Stomach smooth muscle (tissue), 2 donors: ENCODE measurements at regions not wholly inside any gene's neighbourhood (a gene's known extent, or its start where the extent isn't known, plus 50 kb on each side); places are given as distances from the start of the nearest gene placed in this dataset.

ENCODE experiments used
- H3K27ac ChIP-seq: one replicate; pipeline ENCODE4 v1.7.0; 2013; ENCODE audit warnings: mild to moderate bottlenecking, low read length, inconsistent platforms
- H3K27me3 ChIP-seq, 2 donors: one replicate each; pipeline ENCODE4 v1.7.0; 2013; ENCODE audit warnings: low read length in 2 of 2; ENCODE audit not compliant: insufficient read depth in 2 of 2, control insufficient read depth in 1 of 2
- H3K36me3 ChIP-seq, 2 donors: one replicate each; pipeline ENCODE4 v1.7.0; 2013; ENCODE audit warnings: low read length in 2 of 2; ENCODE audit not compliant: control insufficient read depth in 2 of 2, insufficient read depth in 2 of 2
- H3K4me1 ChIP-seq: one replicate; pipeline ENCODE4 v1.7.0; 2013; ENCODE audit warnings: low read length; ENCODE audit not compliant: control insufficient read depth, insufficient read depth
- H3K4me3 ChIP-seq, 2 donors: one replicate each; pipeline ENCODE4 v1.7.0; 2013; ENCODE audit warnings: low read length in 2 of 2
- H3K9ac ChIP-seq, 2 donors: one replicate each; pipeline ENCODE4 v1.7.0; 2013; ENCODE audit warnings: low read length in 2 of 2, mild to moderate bottlenecking in 1 of 2
- H3K9me3 ChIP-seq, 2 donors: one replicate each; pipeline ENCODE4 v1.7.0; 2013; ENCODE audit warnings: low read length in 2 of 2; ENCODE audit not compliant: control insufficient read depth in 2 of 2
- donor health status: healthy.
- donor health status: Pancreatic carcinoma.

- no peaks in the 10 kb centered on the region for H3K27me3 ChIP-seq
- no peak overlapping the region for H3K27ac ChIP-seq
- no peaks in the 10 kb centered on the region for H3K9me3 ChIP-seq
These were observed 524.8 kb upstream of the MAN1A1 start for GRCh38 chr6:119874381-119874780.

GRCh38 chr6:119873107-119873506 lies 523.5 kb upstream of the MAN1A1 start:
- no peak overlapping the region for H3K9ac ChIP-seq
- no peak overlapping the region for H3K4me3 ChIP-seq
- H3K27ac ChIP-seq, result no peak overlapping the region
- H3K4me1 ChIP-seq, result no peaks in the 10 kb centered on the region
- no peaks in the 10 kb centered on the region for H3K36me3 ChIP-seq
- H3K9me3 ChIP-seq, result no peaks in the 10 kb centered on the region
- H3K27me3 ChIP-seq, result no peaks in the 10 kb centered on the region

More at GRCh38 chr6:119874381-119874780, 524.8 kb upstream of the MAN1A1 start:
- Histone ChIP-seq H3K36me3 (no peaks in the 10 kb centered on the region), H3K4me1 (no peaks in the 10 kb centered on the region), H3K4me3 (no peak overlapping the region), H3K9ac (no peak overlapping the region)

- no peaks in the 10 kb centered on the region for H3K36me3 ChIP-seq
- H3K9ac ChIP-seq, result no peak overlapping the region
- no peak overlapping the region for H3K4me3 ChIP-seq
- no peaks in the 10 kb centered on the region for H3K27me3 ChIP-seq
- no peak overlapping the region for H3K27ac ChIP-seq
- H3K4me1 ChIP-seq, result no peaks in the 10 kb centered on the region
- H3K9me3 ChIP-seq, result no peaks in the 10 kb centered on the region
These were observed 522.0 kb upstream of the MAN1A1 start for GRCh38 chr6:119871520-119871919.

GRCh38 chr6:119865466-119866350 lies 516.1 kb upstream of the MAN1A1 start:
- Histone ChIP-seq H3K9ac (no peak overlapping the region), H3K4me3 (no peak overlapping the region), H3K36me3 (no peaks in the 10 kb centered on the region), H3K27me3 (no peaks in the 10 kb centered on the region), H3K27ac (no peak overlapping the region), H3K4me1 (no peaks in the 10 kb centered on the region), H3K9me3 (peaks cover 5% of the 10 kb centered on the region in 2 donors)

GRCh38 chr6:119862719-119863118 lies 513.2 kb upstream of the MAN1A1 start:
- Histone ChIP-seq H3K36me3 (no peaks in the 10 kb centered on the region), H3K27ac (no peak overlapping the region), H3K9me3 (peaks cover 5% of the 10 kb centered on the region in 2 donors), H3K9ac (no peak overlapping the region), H3K27me3 (no peaks in the 10 kb centered on the region), H3K4me3 (no peak overlapping the region), H3K4me1 (no peaks in the 10 kb centered on the region)

- no peaks in the 10 kb centered on the region for H3K9me3 ChIP-seq
These were observed 509.3 kb upstream of the MAN1A1 start for GRCh38 chr6:119858901-119859300.

GRCh38 chr6:119856136-119856535 lies 506.6 kb upstream of the MAN1A1 start:
- Histone ChIP-seq H3K4me3 (no peak overlapping the region), H3K9me3 (no peaks in the 10 kb centered on the region)

More at GRCh38 chr6:119858901-119859300, 509.3 kb upstream of the MAN1A1 start:
- Histone ChIP-seq H3K27ac (no peak overlapping the region), H3K27me3 (no peaks in the 10 kb centered on the region), H3K36me3 (no peaks in the 10 kb centered on the region), H3K9ac (no peak overlapping the region), H3K4me3 (no peak overlapping the region), H3K4me1 (no peaks in the 10 kb centered on the region)

GRCh38 chr6:119848696-119849095 lies 499.1 kb upstream of the MAN1A1 start:
- Histone ChIP-seq H3K27me3 (no peaks in the 10 kb centered on the region), H3K9ac (no peak overlapping the region), H3K4me3 (no peak overlapping the region), H3K9me3 (no peaks in the 10 kb centered on the region), H3K36me3 (no peaks in the 10 kb centered on the region), H3K27ac (no peak overlapping the region), H3K4me1 (no peaks in the 10 kb centered on the region)

More at GRCh38 chr6:119856136-119856535, 506.6 kb upstream of the MAN1A1 start:
- Histone ChIP-seq H3K4me1 (no peaks in the 10 kb centered on the region), H3K36me3 (no peaks in the 10 kb centered on the region), H3K27ac (no peak overlapping the region), H3K27me3 (no peaks in the 10 kb centered on the region), H3K9ac (no peak overlapping the region)

- H3K36me3 ChIP-seq, result no peaks in the 10 kb centered on the region
- no peak overlapping the region for H3K27ac ChIP-seq
- no peak overlapping the region for H3K9ac ChIP-seq
- H3K4me3 ChIP-seq, result no peak overlapping the region
- no peaks in the 10 kb centered on the region for H3K27me3 ChIP-seq
- H3K4me1 ChIP-seq, result no peaks in the 10 kb centered on the region
- H3K9me3 ChIP-seq, result no peaks in the 10 kb centered on the region
These were observed 495.6 kb upstream of the MAN1A1 start for GRCh38 chr6:119845161-119845560.

- H3K27me3 ChIP-seq, result no peaks in the 10 kb centered on the region
- H3K9me3 ChIP-seq, result no peaks in the 10 kb centered on the region
- no peak overlapping the region for H3K4me3 ChIP-seq
- no peaks in the 10 kb centered on the region for H3K36me3 ChIP-seq
- no peak overlapping the region for H3K27ac ChIP-seq
- H3K4me1 ChIP-seq, result no peaks in the 10 kb centered on the region
- no peak overlapping the region for H3K9ac ChIP-seq
These were observed 494.8 kb upstream of the MAN1A1 start for GRCh38 chr6:119844387-119844786.

GRCh38 chr6:119842191-119842590 lies 492.6 kb upstream of the MAN1A1 start:
- Histone ChIP-seq H3K4me1 (no peaks in the 10 kb centered on the region), H3K27ac (no peak overlapping the region), H3K36me3 (no peaks in the 10 kb centered on the region), H3K9me3 (no peaks in the 10 kb centered on the region), H3K4me3 (no peak overlapping the region), H3K9ac (no peak overlapping the region), H3K27me3 (no peaks in the 10 kb centered on the region)
